HCT116 (cell line): ENCODE measurements at regions not wholly inside any gene's neighbourhood (a gene's known extent, or its start where the extent isn't known, plus 50 kb on each side); places are given as distances from the start of the nearest gene placed in this dataset.

ENCODE experiments used
- ATAC-seq: fragments of 200-7000 bp; cut with Tn5 transposase; 2 replicates; pipeline ENCODE4 v1.9.1; 2020; ENCODE audit warnings: mild to moderate bottlenecking, moderate library complexity
- BruUV-seq: library from RNA; stranded (reverse); fragments of 400-500 nt; replicated peaks from 2 replicates; lab custom pipeline; 2021; lab: Mats Ljungman, UMichigan
- CTCF ChIA-PET: fragments of 300-600 bp; sonication (Branson Sonifier 250); formaldehyde crosslinking; loops from one replicate; lab custom pipeline; 2021; ENCODE audit warnings: antibody characterized with exemption; lab: Charles Lee
- POLR2A ChIA-PET: fragments of 300-600, 350-600 bp; sonication (Branson Sonifier 250); formaldehyde crosslinking; loops from one replicate; lab custom pipeline; 2021; ENCODE audit warnings: antibody characterized with exemption; lab: Charles Lee
- RAD21 ChIA-PET, 2 experiments: fragments of 300-600 bp; sonication (Branson Sonifier 250); formaldehyde crosslinking; loops; one replicate each; lab custom pipeline; 2023; ENCODE audit warnings: low total read pairs in 2 of 2; ENCODE audit not compliant: uncharacterized antibody in 2 of 2, unreplicated experiment in 2 of 2, low non-redundant PET in 1 of 2; lab: Charles Lee
- DNase-seq: peaks from one replicate; pipeline ENCODE4 v3.0.0-alpha.2; 2010; ENCODE audit warnings: low read depth, low spot score
- H2AFZ ChIP-seq: fragments of 200-600 bp; shearing (Covaris generic), sonication (generic); 2 replicates; pipeline ENCODE4 v1.6.1; 2017; ENCODE audit warnings: low read depth, mixed run types, mixed read lengths, antibody characterized with exemption, low read length; ENCODE audit not compliant: poor library complexity, severe bottlenecking
- H3K27ac ChIP-seq: 2 replicates; pipeline ENCODE4 v1.5.1; 2012; ENCODE audit warnings: low read depth, low read length
- H3K27me3 ChIP-seq: fragments of 200-600 bp; sonication (generic); 2 replicates; pipeline ENCODE4 v1.6.1; 2016; ENCODE audit warnings: mixed run types, low read length, mixed read lengths; ENCODE audit not compliant: insufficient read depth
- H3K36me3 ChIP-seq, 2 experiments: fragments of 200-500 bp in 1 of 2; fragments of 200-600 bp in 1 of 2; sonication (Bioruptor generic) in 1 of 2; sonication (generic) in 1 of 2; 2 replicates each; pipeline versions ENCODE4 v1.5.1 to v1.6.1; 2014 to 2016; ENCODE audit warnings: low read length in 2 of 2, inconsistent platforms in 1 of 2, mixed read lengths in 1 of 2, mixed run types in 1 of 2; ENCODE audit not compliant: insufficient read depth in 2 of 2, control insufficient read depth in 1 of 2
- H3K4me1 ChIP-seq, 2 experiments: fragments of 200-600 bp in 1 of 2; sonication (generic) in 1 of 2; 2 replicates each; pipeline versions ENCODE4 v1.5.1 to v1.6.1; 2012 to 2017; ENCODE audit warnings: low read length in 2 of 2, inconsistent platforms in 1 of 2, mild to moderate bottlenecking in 1 of 2, mixed read lengths in 1 of 2, mixed run types in 1 of 2, moderate library complexity in 1 of 2; ENCODE audit not compliant: insufficient read depth in 2 of 2, control insufficient read depth in 1 of 2
- H3K4me2 ChIP-seq: fragments of 200-600 bp; sonication (generic); 2 replicates; pipeline ENCODE4 v1.6.1; 2017; ENCODE audit warnings: mixed run types, low read length, mixed read lengths
- H3K4me3 ChIP-seq, 2 experiments: fragments of 200-600 bp in 1 of 2; sonication (generic) in 1 of 2; replicated peaks in 1 of 2; 2 replicates each; pipeline ENCODE4 v1.5.1; 2011 to 2016; ENCODE audit warnings: low read length in 2 of 2, control low read depth in 1 of 2, low read depth in 1 of 2, mild to moderate bottlenecking in 1 of 2, mixed read lengths in 1 of 2, mixed run types in 1 of 2
- H3K79me2 ChIP-seq: fragments of 200-600 bp; sonication (generic); 2 replicates; pipeline ENCODE4 v1.6.1; 2017; ENCODE audit warnings: mild to moderate bottlenecking, mixed run types, low read length, moderate library complexity, mixed read lengths; ENCODE audit not compliant: insufficient read depth
- H3K9ac ChIP-seq: fragments of 200-600 bp; sonication (generic); 2 replicates; pipeline ENCODE4 v1.6.1; 2016; ENCODE audit warnings: low read length, mixed read lengths
- H3K9me2 ChIP-seq: fragments of 200-600 bp; sonication (generic), shearing (Covaris generic); 2 replicates; pipeline ENCODE4 v1.6.1; 2017; ENCODE audit warnings: mixed run types, mild to moderate bottlenecking, moderate library complexity; ENCODE audit not compliant: insufficient read depth
- H3K9me3 ChIP-seq, 2 experiments: fragments of 200-500 bp in 1 of 2; fragments of 200-600 bp in 1 of 2; sonication (Bioruptor generic) in 1 of 2; sonication (generic) in 1 of 2; 2 replicates each; pipeline ENCODE4 v1.6.1; 2014 to 2017; ENCODE audit warnings: low read length in 2 of 2, mixed read lengths in 2 of 2, inconsistent platforms in 1 of 2, low read depth in 1 of 2, mild to moderate bottlenecking in 1 of 2, mixed run types in 1 of 2, moderate library complexity in 1 of 2; ENCODE audit not compliant: control insufficient read depth in 1 of 2, insufficient read depth in 1 of 2
- H4K20me1 ChIP-seq: fragments of 200-600 bp; sonication (generic), shearing (Covaris generic); 2 replicates; pipeline ENCODE4 v1.6.1; 2017; ENCODE audit warnings: mixed run types, mild to moderate bottlenecking, moderate library complexity; ENCODE audit not compliant: insufficient read depth
- CBX3 ChIP-seq: IDR thresholded peaks from 2 replicates; pipeline ENCODE4 v1.6.1; 2012; ENCODE audit warnings: low read depth
- CEBPB ChIP-seq: IDR thresholded peaks from 2 replicates; pipeline ENCODE4 v1.6.1; 2012; ENCODE audit warnings: low read depth
- EGR1 ChIP-seq: IDR thresholded peaks from 2 replicates; pipeline ENCODE4 v1.6.1; 2012; ENCODE audit warnings: low read depth
- FOSL1 ChIP-seq: IDR thresholded peaks from 2 replicates; pipeline ENCODE4 v1.6.1; 2012; ENCODE audit warnings: low read depth
- JUND ChIP-seq: IDR thresholded peaks from 2 replicates; pipeline ENCODE4 v1.6.1; 2012
- MAX ChIP-seq: IDR thresholded peaks from 2 replicates; pipeline ENCODE4 v1.6.1; 2012
- POLR2A ChIP-seq: IDR thresholded peaks from 2 replicates; pipeline ENCODE4 v1.7.0; 2011; ENCODE audit warnings: borderline replicate concordance; ENCODE audit not compliant: insufficient read depth, insufficient read length; ENCODE audit errors: extremely low read depth
- POLR2AphosphoS5 ChIP-seq: IDR thresholded peaks from 2 replicates; pipeline ENCODE4 v1.6.1; 2011; ENCODE audit warnings: mild to moderate bottlenecking, low read depth, low read length, moderate library complexity
- RAD21 ChIP-seq: IDR thresholded peaks from 2 replicates; pipeline ENCODE4 v1.6.1; 2012; ENCODE audit warnings: low read depth, mild to moderate bottlenecking
- SIN3A ChIP-seq: IDR thresholded peaks from 2 replicates; pipeline ENCODE4 v1.6.1; 2012; ENCODE audit warnings: low read depth
- SP1 ChIP-seq: IDR thresholded peaks from 2 replicates; pipeline ENCODE4 v1.6.1; 2012; ENCODE audit warnings: low read depth
- SRF ChIP-seq: IDR thresholded peaks from 2 replicates; pipeline ENCODE4 v1.6.1; 2012; ENCODE audit warnings: low read depth
- TCF7L2 ChIP-seq: IDR thresholded peaks from 2 replicates; pipeline ENCODE4 v1.7.0; 2011; ENCODE audit warnings: borderline replicate concordance, inconsistent platforms; ENCODE audit not compliant: insufficient read depth, insufficient read length; ENCODE audit errors: extremely low read depth
- ZFX ChIP-seq: fragments of 450-650 bp; IDR thresholded peaks from 2 replicates; pipeline ENCODE4 v1.6.1; 2017
- intact Hi-C: fragments of 100-400 bp; cut with micrococcal nuclease; formaldehyde crosslinking; loops from 2 replicates; pipeline ENCODE4 v1.10.0; 2022
- TF ChIP-seq, protein P1 (sequence below), 3 experiments: fragments of 200-600 bp in 1 of 3; sonication (generic) in 1 of 3; IDR thresholded peaks in 2 of 3; conservative IDR thresholded peaks in 1 of 3; 2 replicates each; pipeline ENCODE4 v1.5.1; 2012 to 2017; ENCODE audit warnings: low read depth in 2 of 3, low read length in 2 of 3, antibody characterized with exemption in 1 of 3, borderline replicate concordance in 1 of 3, control low read depth in 1 of 3, mild to moderate bottlenecking in 1 of 3, mixed read lengths in 1 of 3, mixed run types in 1 of 3, moderate library complexity in 1 of 3; ENCODE audit not compliant: insufficient read depth in 1 of 3

DNA sequence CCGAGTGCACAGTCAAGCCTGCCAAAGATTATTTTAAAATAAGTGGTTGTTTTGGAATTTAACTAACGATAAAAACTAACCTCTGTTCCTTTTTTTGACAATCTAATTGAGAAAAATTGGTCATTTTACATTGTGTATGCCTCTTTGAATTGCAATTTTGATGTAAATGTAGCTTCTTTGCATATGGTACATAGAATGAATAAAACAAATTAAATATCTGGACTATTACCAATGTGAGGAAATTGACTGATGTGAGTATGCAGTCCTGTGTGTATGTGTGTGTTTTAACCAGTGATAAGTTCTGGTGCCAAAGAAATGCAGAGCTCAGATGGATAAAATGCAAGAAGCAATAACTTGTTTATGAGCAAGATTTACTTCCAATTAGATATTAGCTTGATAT, 281.3 kb upstream of the ZP4 start:
- H3K9me2 ChIP-seq: no peaks in the 10 kb centered on the region
- POLR2A ChIA-PET: no interaction called here

More for the DNA sequence above, 281.3 kb upstream of the ZP4 start:
- Histone ChIP-seq H2AFZ (no peak overlapping the region), H3K27me3 (no peaks in the 10 kb centered on the region), H3K36me3 (no peaks in the 10 kb centered on the region), H3K9ac (no peak overlapping the region), H3K27ac (no peak overlapping the region), H3K4me1 (no peaks in the 10 kb centered on the region), H4K20me1 (no peaks in the 10 kb centered on the region), H3K4me2 (no peak overlapping the region), H3K4me3 (no peak overlapping the region), H3K79me2 (no peaks in the 10 kb centered on the region), H3K9me3 (peaks cover 15 to 31% of the 10 kb centered on the region in 2 experiments; a peak in 2 of 4 replicates)
- TF ChIP-seq EGR1 (no peak), TCF7L2 (no peak), ZFX (no peak), RAD21 (no peak), MAX (no peak), CEBPB (no peak), JUND (no peak), POLR2A (no peak), SIN3A (no peak), POLR2AphosphoS5 (no peak), SRF (no peak), FOSL1 (no peak), CBX3 (no peak), SP1 (no peak)
- TF ChIP-seq, protein P1, sequence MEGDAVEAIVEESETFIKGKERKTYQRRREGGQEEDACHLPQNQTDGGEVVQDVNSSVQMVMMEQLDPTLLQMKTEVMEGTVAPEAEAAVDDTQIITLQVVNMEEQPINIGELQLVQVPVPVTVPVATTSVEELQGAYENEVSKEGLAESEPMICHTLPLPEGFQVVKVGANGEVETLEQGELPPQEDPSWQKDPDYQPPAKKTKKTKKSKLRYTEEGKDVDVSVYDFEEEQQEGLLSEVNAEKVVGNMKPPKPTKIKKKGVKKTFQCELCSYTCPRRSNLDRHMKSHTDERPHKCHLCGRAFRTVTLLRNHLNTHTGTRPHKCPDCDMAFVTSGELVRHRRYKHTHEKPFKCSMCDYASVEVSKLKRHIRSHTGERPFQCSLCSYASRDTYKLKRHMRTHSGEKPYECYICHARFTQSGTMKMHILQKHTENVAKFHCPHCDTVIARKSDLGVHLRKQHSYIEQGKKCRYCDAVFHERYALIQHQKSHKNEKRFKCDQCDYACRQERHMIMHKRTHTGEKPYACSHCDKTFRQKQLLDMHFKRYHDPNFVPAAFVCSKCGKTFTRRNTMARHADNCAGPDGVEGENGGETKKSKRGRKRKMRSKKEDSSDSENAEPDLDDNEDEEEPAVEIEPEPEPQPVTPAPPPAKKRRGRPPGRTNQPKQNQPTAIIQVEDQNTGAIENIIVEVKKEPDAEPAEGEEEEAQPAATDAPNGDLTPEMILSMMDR (IDR thresholded peaks at IDR 0.05 in 2 of 3, conservative IDR thresholded peaks at IDR 0.05 in 1 of 3; ENCODE audit: borderline replicate concordance in 1 of 3, insufficient read depth in 1 of 3, low read depth in 2 of 3, low read length in 2 of 3): no peak
- no TSS peak for BruUV-seq
- no peak for DNase-seq
- intact Hi-C loops: no loop called here
- CTCF ChIA-PET: no interaction called here
- RAD21 ChIA-PET: no interaction called here
- ATAC-seq: no peak
